Neural progenitor cell (in vitro differentiated cells): ENCODE measurements at regions not wholly inside any gene's neighbourhood (a gene's known extent, or its start where the extent isn't known, plus 50 kb on each side); places are given as distances from the start of the nearest gene placed in this dataset.
A peak's percentile ranks its signal among the peaks of the same experiment; 100 is the strongest.

Source experiments
- DNase-seq: peaks from one replicate; pipeline ENCODE4 v3.0.0-alpha.2; 2016; ENCODE audit warnings: low spot score
- H2AFZ ChIP-seq: fragments of 200-600 bp; sonication (generic); replicated peaks from 2 replicates; pipeline ENCODE4 v1.6.1; 2016; ENCODE audit warnings: antibody characterized with exemption
- H3F3A ChIP-seq: fragments of 200-600 bp; sonication (generic); 2 replicates; pipeline ENCODE4 v1.6.1; 2016; ENCODE audit warnings: antibody characterized with exemption, low read depth
- H3K27ac ChIP-seq: fragments of 200-600 bp; sonication (generic); 2 replicates; pipeline ENCODE4 v1.5.1; 2016; ENCODE audit warnings: mild to moderate bottlenecking
- H3K27me3 ChIP-seq: fragments of 200-600 bp; sonication (generic); 2 replicates; pipeline ENCODE4 v1.6.1; 2016; ENCODE audit warnings: mild to moderate bottlenecking, moderate library complexity
- H3K36me3 ChIP-seq: fragments of 200-600 bp; sonication (generic); 2 replicates; pipeline ENCODE4 v1.5.1; 2016
- H3K4me1 ChIP-seq: fragments of 200-600 bp; sonication (generic); 2 replicates; pipeline ENCODE4 v1.6.1; 2016; ENCODE audit warnings: mixed run types
- H3K4me2 ChIP-seq: fragments of 200-600 bp; sonication (generic); 2 replicates; pipeline ENCODE4 v1.6.1; 2016
- H3K4me3 ChIP-seq: fragments of 200-600 bp; sonication (generic); 2 replicates; pipeline ENCODE4 v1.5.1; 2016
- H3K79me2 ChIP-seq: fragments of 200-600 bp; sonication (generic); 2 replicates; pipeline ENCODE4 v1.6.1; 2016; ENCODE audit warnings: low read depth
- H3K9ac ChIP-seq: fragments of 200-600 bp; sonication (generic); 2 replicates; pipeline ENCODE4 v1.6.1; 2016
- H3K9me3 ChIP-seq: fragments of 200-600 bp; sonication (generic); 2 replicates; pipeline ENCODE4 v1.5.1; 2016; ENCODE audit warnings: low read depth
- H4K20me1 ChIP-seq: fragments of 200-600 bp; sonication (generic); 2 replicates; pipeline ENCODE4 v1.6.1; 2016; ENCODE audit warnings: low read depth
- H3K27ac Mint-ChIP-seq: 3 replicates; pipeline ENCODE4 v1.8.0; 2021; ENCODE audit warnings: mixed read lengths
- H3K27me3 Mint-ChIP-seq: 2 replicates; pipeline ENCODE4 v1.8.0; 2022; ENCODE audit warnings: low read depth, mild to moderate bottlenecking, inconsistent platforms, moderate library complexity, mixed read lengths; ENCODE audit not compliant: insufficient read depth
- H3K36me3 Mint-ChIP-seq: 3 replicates; pipeline ENCODE4 v1.8.0; 2021; ENCODE audit warnings: mixed read lengths
- H3K4me1 Mint-ChIP-seq: 3 replicates; pipeline ENCODE4 v1.8.0; 2021; ENCODE audit warnings: mixed read lengths
- H3K4me3 Mint-ChIP-seq: 3 replicates; pipeline ENCODE4 v1.8.0; 2021; ENCODE audit warnings: mild to moderate bottlenecking, moderate library complexity, mixed read lengths
- H3K9me3 Mint-ChIP-seq: 3 replicates; pipeline ENCODE4 v1.8.0; 2020; ENCODE audit warnings: mixed read lengths
- EZH2 ChIP-seq: fragments of 200-600 bp; sonication (generic); IDR thresholded peaks from 2 replicates; pipeline ENCODE4 v1.6.1; 2017; ENCODE audit warnings: antibody characterized with exemption, mild to moderate bottlenecking, moderate library complexity
- EZH2phosphoT487 ChIP-seq: fragments of 200-600 bp; sonication (generic); IDR thresholded peaks from 2 replicates; pipeline ENCODE4 v1.6.1; 2017; ENCODE audit warnings: antibody characterized with exemption
- TF ChIP-seq, protein P1 (sequence below): fragments of 200-600 bp; sonication (generic); IDR thresholded peaks from 2 replicates; pipeline ENCODE4 v1.5.1; 2017; ENCODE audit warnings: antibody characterized with exemption, mild to moderate bottlenecking

DNA sequence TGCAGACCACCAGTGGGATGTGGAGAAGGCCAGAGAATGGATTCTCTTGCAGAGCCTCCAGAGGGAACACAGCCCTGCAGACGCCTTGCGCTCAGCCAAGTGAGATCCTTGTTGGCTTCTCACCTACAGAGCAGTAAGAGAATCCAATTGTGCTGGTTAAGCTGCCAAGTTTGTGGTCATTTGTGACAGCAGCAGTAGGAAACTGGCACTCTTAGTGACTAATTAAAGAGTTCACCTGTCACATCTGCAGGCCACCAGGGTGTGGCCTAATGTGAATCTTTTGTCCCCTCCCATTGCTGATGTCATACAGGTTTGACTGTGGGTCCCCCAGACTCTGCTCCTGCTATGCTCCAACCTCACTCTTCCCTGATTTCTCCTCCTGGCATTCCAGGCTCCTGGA, 235.9 kb downstream of the TFCP2L1 start:
- Histone ChIP-seq H3F3A (no peaks in the 10 kb centered on the region), H3K27me3 (no peaks in the 10 kb centered on the region), H3K4me3 (no peak overlapping the region), H3K4me2 (no peak overlapping the region), H2AFZ (no peak overlapping the region), H3K4me1 (no peaks in the 10 kb centered on the region), H3K9ac (no peak overlapping the region), H4K20me1 (no peaks in the 10 kb centered on the region), H3K9me3 (no peaks in the 10 kb centered on the region), H3K27ac (no peak overlapping the region), H3K79me2 (no peaks in the 10 kb centered on the region), H3K36me3 (no peaks in the 10 kb centered on the region)
- Mint-ChIP-seq H3K4me1 (peaks cover 7% of the 10 kb centered on the region), H3K36me3 (no peaks in the 10 kb centered on the region), H3K27ac (peak overlapping the region; percentile 46), H3K4me3 (no peak overlapping the region), H3K9me3 (peaks cover 3% of the 10 kb centered on the region), H3K27me3 (peaks cover 17% of the 10 kb centered on the region)
- peak; percentile 48 for DNase-seq
- TF ChIP-seq, protein P1, sequence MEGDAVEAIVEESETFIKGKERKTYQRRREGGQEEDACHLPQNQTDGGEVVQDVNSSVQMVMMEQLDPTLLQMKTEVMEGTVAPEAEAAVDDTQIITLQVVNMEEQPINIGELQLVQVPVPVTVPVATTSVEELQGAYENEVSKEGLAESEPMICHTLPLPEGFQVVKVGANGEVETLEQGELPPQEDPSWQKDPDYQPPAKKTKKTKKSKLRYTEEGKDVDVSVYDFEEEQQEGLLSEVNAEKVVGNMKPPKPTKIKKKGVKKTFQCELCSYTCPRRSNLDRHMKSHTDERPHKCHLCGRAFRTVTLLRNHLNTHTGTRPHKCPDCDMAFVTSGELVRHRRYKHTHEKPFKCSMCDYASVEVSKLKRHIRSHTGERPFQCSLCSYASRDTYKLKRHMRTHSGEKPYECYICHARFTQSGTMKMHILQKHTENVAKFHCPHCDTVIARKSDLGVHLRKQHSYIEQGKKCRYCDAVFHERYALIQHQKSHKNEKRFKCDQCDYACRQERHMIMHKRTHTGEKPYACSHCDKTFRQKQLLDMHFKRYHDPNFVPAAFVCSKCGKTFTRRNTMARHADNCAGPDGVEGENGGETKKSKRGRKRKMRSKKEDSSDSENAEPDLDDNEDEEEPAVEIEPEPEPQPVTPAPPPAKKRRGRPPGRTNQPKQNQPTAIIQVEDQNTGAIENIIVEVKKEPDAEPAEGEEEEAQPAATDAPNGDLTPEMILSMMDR: no peak
- no peak for TF ChIP-seq EZH2
- no peak for TF ChIP-seq EZH2phosphoT487

DNA sequence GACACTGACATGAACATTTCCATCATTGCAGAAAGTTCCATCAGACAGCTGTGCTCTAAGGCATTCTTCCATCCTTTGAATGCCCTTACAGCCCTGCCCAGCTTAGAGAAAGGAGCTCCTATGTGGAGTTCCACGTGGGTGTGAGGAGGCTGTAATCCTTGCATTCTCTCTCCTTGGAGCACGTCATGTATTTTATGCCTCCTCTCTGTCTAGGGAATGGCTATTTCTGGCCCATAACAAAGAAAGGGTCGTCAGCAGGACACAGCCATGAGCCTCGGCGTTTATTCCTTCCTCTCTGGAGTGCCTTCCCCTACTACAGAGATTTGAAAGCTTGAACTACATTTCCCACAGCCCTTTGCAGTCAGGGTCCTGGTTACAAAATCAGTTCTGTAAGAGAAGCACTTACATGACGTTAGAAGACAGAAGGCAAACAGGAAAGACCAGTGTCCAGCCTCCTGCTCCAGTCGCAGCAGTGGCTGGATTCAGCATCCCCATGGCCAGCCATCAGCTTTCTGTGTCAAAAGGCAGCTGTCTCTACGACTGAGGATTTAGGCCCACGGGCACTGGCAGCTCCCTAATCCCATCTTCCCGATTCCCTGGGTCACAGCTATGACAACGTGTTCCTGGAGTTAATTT, 234.9 kb downstream of the TFCP2L1 start:
- Histone ChIP-seq H3K4me1 (no peaks in the 10 kb centered on the region), H3K79me2 (no peaks in the 10 kb centered on the region), H3K9ac (no peak overlapping the region), H3K4me2 (no peak overlapping the region), H3K4me3 (no peak overlapping the region), H3K36me3 (no peaks in the 10 kb centered on the region), H3K27me3 (no peaks in the 10 kb centered on the region), H3F3A (no peaks in the 10 kb centered on the region), H3K9me3 (no peaks in the 10 kb centered on the region), H4K20me1 (no peaks in the 10 kb centered on the region), H3K27ac (no peak overlapping the region), H2AFZ (no peak overlapping the region)
- TF ChIP-seq EZH2phosphoT487 (no peak), EZH2 (no peak)
- TF ChIP-seq, protein P1: no peak
- H3K36me3 Mint-ChIP-seq: no peaks in the 10 kb centered on the region
- no peak overlapping the region for H3K27ac Mint-ChIP-seq
- peaks cover 17% of the 10 kb centered on the region for H3K27me3 Mint-ChIP-seq
- DNase-seq: no peak
- H3K4me3 Mint-ChIP-seq: no peak overlapping the region
- H3K9me3 Mint-ChIP-seq: peaks cover 6% of the 10 kb centered on the region
- H3K4me1 Mint-ChIP-seq: peaks cover 7% of the 10 kb centered on the region

DNA sequence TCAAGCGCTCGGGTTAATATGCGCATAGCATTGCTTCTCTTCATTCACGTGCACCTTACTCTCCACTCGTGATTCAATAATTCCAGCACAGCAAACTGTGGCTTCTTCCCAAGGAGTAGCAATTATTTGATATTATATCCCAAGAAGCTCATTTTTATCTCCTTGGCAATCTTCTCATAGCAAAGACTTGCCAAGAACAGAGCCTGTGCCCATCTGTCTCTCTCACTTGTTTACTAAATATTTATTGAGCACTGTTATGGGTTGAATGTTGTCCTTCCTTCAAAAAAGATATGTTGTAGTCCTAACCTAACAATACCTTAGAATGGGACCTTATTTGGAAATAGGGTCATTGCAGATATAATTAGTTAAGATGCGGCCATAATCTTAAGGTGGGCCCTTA, 233.7 kb downstream of the TFCP2L1 start:
- Histone ChIP-seq H3K27me3 (no peaks in the 10 kb centered on the region), H3F3A (no peaks in the 10 kb centered on the region), H3K79me2 (no peaks in the 10 kb centered on the region), H3K9ac (no peak overlapping the region), H3K27ac (no peak overlapping the region), H3K36me3 (no peaks in the 10 kb centered on the region), H3K4me3 (no peak overlapping the region), H3K4me2 (no peak overlapping the region), H2AFZ (no peak overlapping the region), H3K9me3 (no peaks in the 10 kb centered on the region), H3K4me1 (no peaks in the 10 kb centered on the region), H4K20me1 (no peaks in the 10 kb centered on the region)
- Mint-ChIP-seq H3K27ac (no peak overlapping the region), H3K4me3 (no peak overlapping the region), H3K36me3 (no peaks in the 10 kb centered on the region), H3K27me3 (peaks cover 15% of the 10 kb centered on the region), H3K4me1 (peaks cover 7% of the 10 kb centered on the region), H3K9me3 (peaks cover 6% of the 10 kb centered on the region)
- TF ChIP-seq, protein P1: no peak
- no peak for DNase-seq
